ENCODE measurements at regions not wholly inside any gene's neighbourhood (a gene's known extent, or its start where the extent isn't known, plus 50 kb on each side); places are given as distances from the start of the nearest gene placed in this dataset.

GRCh38 chr2:221229099-221229498, 343.0 kb downstream of the EPHA4 start:
- Histone ChIP-seq H4K8ac (replicated peaks; ENCODE audit: insufficient read length, low read depth, low read length) (no peak overlapping the region), H3K23me2 (ENCODE audit: insufficient read length, low read depth, low read length, poor library complexity, severe bottlenecking) (no peaks in the 10 kb centered on the region), H2BK5ac (ENCODE audit: insufficient read length, low read length) (no peak overlapping the region), H4K5ac (ENCODE audit: insufficient read length, low read depth, low read length) (no peak overlapping the region), H3K23ac (ENCODE audit: insufficient read length, low read depth, low read length) (no peak overlapping the region), H3K9me3 (ENCODE audit: control insufficient read depth, low read depth, low read length) (no peaks in the 10 kb centered on the region), H2BK120ac (ENCODE audit: low read depth, low read length, poor library complexity, severe bottlenecking) (no peak overlapping the region), H2BK15ac (ENCODE audit: low read depth, low read length) (no peak overlapping the region), H2BK20ac (ENCODE audit: low read depth, low read length, poor library complexity, severe bottlenecking) (no peak overlapping the region), H4K20me1 (ENCODE audit: control insufficient read depth, insufficient read depth, insufficient read length) (no peaks in the 10 kb centered on the region), H3K14ac (ENCODE audit: insufficient read depth, low read length) (no peak overlapping the region), H4K91ac (ENCODE audit: insufficient read length, low read depth, low read length) (no peak overlapping the region), H3K56ac (ENCODE audit: insufficient read length, low read depth, low read length) (no peak overlapping the region), H3K9ac (ENCODE audit: extremely low read depth, insufficient read length, low read length) (no peak overlapping the region), H3K4me1 (ENCODE audit: insufficient read depth, low read length) (no peaks in the 10 kb centered on the region), H2AK5ac (ENCODE audit: insufficient read length, low read length) (no peak overlapping the region), H2BK12ac (ENCODE audit: insufficient read length, low read depth, low read length) (no peak overlapping the region), H3K4ac (ENCODE audit: low read depth, low read length) (no peak overlapping the region), H3K27ac (ENCODE audit: insufficient read length, low read depth, low read length) (no peak overlapping the region), H3K4me2 (ENCODE audit: insufficient read depth, insufficient read length, low read length) (no peak overlapping the region), H3T11ph (ENCODE audit: low read length) (no peak overlapping the region), H3K27me3 (ENCODE audit: insufficient read depth, low read length) (no peaks in the 10 kb centered on the region), H3K79me1 (ENCODE audit: insufficient read depth, low read depth, low read length, poor library complexity, severe bottlenecking) (no peaks in the 10 kb centered on the region), H3K18ac (ENCODE audit: insufficient read length, low read depth, low read length) (no peak overlapping the region), H2AFZ (ENCODE audit: low read length) (no peak overlapping the region), H3K79me2 (ENCODE audit: insufficient read depth, low read length) (no peaks in the 10 kb centered on the region)
- Mint-ChIP-seq H3K4me1 (no peaks in the 10 kb centered on the region), H3K27me3 (ENCODE audit: low read depth) (no peaks in the 10 kb centered on the region), H3K4me3 (no peak overlapping the region), H3K36me3 (ENCODE audit: insufficient read depth in 1 of 3, low read depth in 3 of 3) (no peaks in the 10 kb centered on the region), H3K27ac (no peak overlapping the region), H3K9me3 (no peaks in the 10 kb centered on the region)
- TF ChIP-seq, protein P1, sequence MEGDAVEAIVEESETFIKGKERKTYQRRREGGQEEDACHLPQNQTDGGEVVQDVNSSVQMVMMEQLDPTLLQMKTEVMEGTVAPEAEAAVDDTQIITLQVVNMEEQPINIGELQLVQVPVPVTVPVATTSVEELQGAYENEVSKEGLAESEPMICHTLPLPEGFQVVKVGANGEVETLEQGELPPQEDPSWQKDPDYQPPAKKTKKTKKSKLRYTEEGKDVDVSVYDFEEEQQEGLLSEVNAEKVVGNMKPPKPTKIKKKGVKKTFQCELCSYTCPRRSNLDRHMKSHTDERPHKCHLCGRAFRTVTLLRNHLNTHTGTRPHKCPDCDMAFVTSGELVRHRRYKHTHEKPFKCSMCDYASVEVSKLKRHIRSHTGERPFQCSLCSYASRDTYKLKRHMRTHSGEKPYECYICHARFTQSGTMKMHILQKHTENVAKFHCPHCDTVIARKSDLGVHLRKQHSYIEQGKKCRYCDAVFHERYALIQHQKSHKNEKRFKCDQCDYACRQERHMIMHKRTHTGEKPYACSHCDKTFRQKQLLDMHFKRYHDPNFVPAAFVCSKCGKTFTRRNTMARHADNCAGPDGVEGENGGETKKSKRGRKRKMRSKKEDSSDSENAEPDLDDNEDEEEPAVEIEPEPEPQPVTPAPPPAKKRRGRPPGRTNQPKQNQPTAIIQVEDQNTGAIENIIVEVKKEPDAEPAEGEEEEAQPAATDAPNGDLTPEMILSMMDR (conservative IDR thresholded peaks at IDR 0.05): no peak
- DNase-seq: no peak
